ENCODE measurements at regions not wholly inside any gene's neighbourhood (a gene's known extent, or its start where the extent isn't known, plus 50 kb on each side); places are given as distances from the start of the nearest gene placed in this dataset.

- no peak for TF ChIP-seq CTCF (IDR thresholded peaks at IDR 0.05; ENCODE audit: low read depth, low read length, poor library complexity, severe bottlenecking)
- TF ChIP-seq EZH2phosphoT487 (IDR thresholded peaks at IDR 0.05; ENCODE audit: borderline replicate concordance, low read length): no peak
Measured at GRCh38 chr4:101685126-101685525, 105.4 kb upstream of the BANK1 start.
